GM23338 (cell line): ENCODE measurements at regions not wholly inside any gene's neighbourhood (a gene's known extent, or its start where the extent isn't known, plus 50 kb on each side); places are given as distances from the start of the nearest gene placed in this dataset.

Source experiments
- ATAC-seq: fragments of 200-7000 bp; cut with Tn5 transposase; 3 replicates; pipeline ENCODE4 v1.9.1; 2020
- DNase-seq: peaks from one replicate; pipeline ENCODE4 v3.0.0-alpha.2; 2015; ENCODE audit warnings: low spot score
- H2AFZ ChIP-seq: fragments of 200-600 bp; sonication (generic); 2 replicates; pipeline ENCODE4 v1.8.0; 2016; ENCODE audit warnings: antibody characterized with exemption, mild to moderate bottlenecking, moderate library complexity
- H3F3A ChIP-seq: fragments of 200-600 bp; sonication (generic); replicated peaks from 2 replicates; pipeline ENCODE4 v1.8.0; 2017; ENCODE audit warnings: antibody characterized with exemption, mixed run types, low read depth
- H3K27ac ChIP-seq: fragments of 200-600 bp; sonication (generic); 2 replicates; pipeline ENCODE4 v1.6.1; 2016; ENCODE audit warnings: low read depth
- H3K27me3 ChIP-seq: fragments of 200-600 bp; sonication (generic); 2 replicates; pipeline ENCODE4 v1.8.0; 2016; ENCODE audit warnings: mild to moderate bottlenecking, mixed run types, moderate library complexity; ENCODE audit not compliant: insufficient read depth
- H3K36me3 ChIP-seq: fragments of 200-600 bp; sonication (generic); 2 replicates; pipeline ENCODE4 v1.8.0; 2016; ENCODE audit warnings: mild to moderate bottlenecking; ENCODE audit not compliant: insufficient read depth
- H3K4me1 ChIP-seq: fragments of 200-600 bp; sonication (generic); 2 replicates; pipeline ENCODE4 v1.8.0; 2016; ENCODE audit warnings: mild to moderate bottlenecking, moderate library complexity; ENCODE audit not compliant: insufficient read depth
- H3K4me2 ChIP-seq: fragments of 200-600 bp; sonication (generic); 2 replicates; pipeline ENCODE4 v1.7.1; 2017; ENCODE audit warnings: mixed run types
- H3K4me3 ChIP-seq: fragments of 200-600 bp; sonication (generic); 2 replicates; pipeline ENCODE4 v1.6.1; 2016; ENCODE audit warnings: mixed run types
- H3K79me2 ChIP-seq: fragments of 200-600 bp; sonication (generic); replicated peaks from 2 replicates; pipeline ENCODE4 v1.8.0; 2017; ENCODE audit warnings: mild to moderate bottlenecking; ENCODE audit not compliant: insufficient read depth
- H3K9me2 ChIP-seq: fragments of 200-600 bp; sonication (generic); 2 replicates; pipeline ENCODE4 v1.8.0; 2017; ENCODE audit not compliant: insufficient read depth
- H4K20me1 ChIP-seq: fragments of 200-600 bp; sonication (generic); replicated peaks from 2 replicates; pipeline ENCODE4 v1.8.0; 2017; ENCODE audit warnings: mild to moderate bottlenecking; ENCODE audit not compliant: insufficient read depth
- H3K27ac Mint-ChIP-seq: 2 replicates; pipeline ENCODE4 v1.8.0; 2020; ENCODE audit warnings: inconsistent platforms, mild to moderate bottlenecking, moderate library complexity, mixed read lengths
- H3K27me3 Mint-ChIP-seq: 3 replicates; pipeline ENCODE4 v1.8.0; 2022; ENCODE audit warnings: low read depth, mild to moderate bottlenecking, moderate library complexity, mixed read lengths, inconsistent platforms; ENCODE audit not compliant: insufficient read depth, poor library complexity
- H3K36me3 Mint-ChIP-seq: 3 replicates; pipeline ENCODE4 v1.8.0; 2021; ENCODE audit warnings: low read depth, mild to moderate bottlenecking, inconsistent platforms, moderate library complexity, mixed read lengths
- H3K4me1 Mint-ChIP-seq: 3 replicates; pipeline ENCODE4 v1.8.0; 2020; ENCODE audit warnings: mild to moderate bottlenecking, inconsistent platforms, mixed read lengths
- H3K4me3 Mint-ChIP-seq: 3 replicates; pipeline ENCODE4 v1.8.0; 2021; ENCODE audit warnings: moderate library complexity, mild to moderate bottlenecking, inconsistent platforms, mixed read lengths
- H3K9me3 Mint-ChIP-seq: 3 replicates; pipeline ENCODE4 v1.8.0; 2020; ENCODE audit warnings: moderate library complexity, mild to moderate bottlenecking, inconsistent platforms, mixed read lengths
- EZH2 ChIP-seq: fragments of 200-600 bp; sonication (generic); IDR thresholded peaks from one replicate; pipeline ENCODE4 v1.8.0; 2017; ENCODE audit warnings: antibody characterized with exemption, mild to moderate bottlenecking, low read depth; ENCODE audit not compliant: unreplicated experiment
- REST ChIP-seq: IDR thresholded peaks from one replicate; pipeline ENCODE4 v1.6.1; 2018; ENCODE audit warnings: antibody characterized with exemption; ENCODE audit not compliant: unreplicated experiment
- ZNF462 ChIP-seq: fragments of 250-450 bp; sonication (Bioruptor Pico); IDR thresholded peaks from 2 replicates; pipeline ENCODE4 v1.5.0; 2020; ENCODE audit warnings: mild to moderate bottlenecking, moderate library complexity

- no peaks in the 10 kb centered on the region for H4K20me1 ChIP-seq
- H3K4me2 ChIP-seq, result no peak overlapping the region
- H3K79me2 ChIP-seq, result no peaks in the 10 kb centered on the region
- H3K4me3 ChIP-seq, result no peak overlapping the region
- H3K9me2 ChIP-seq, result peaks cover under 1% of the 10 kb centered on the region; the same call in 1 of the 2 replicates
- H3K27ac Mint-ChIP-seq, result no peak overlapping the region
- ATAC-seq (no peak), DNase-seq (no peak)
- H3K36me3 ChIP-seq, result no peaks in the 10 kb centered on the region
- peaks cover 3% of the 10 kb centered on the region for H3K4me1 Mint-ChIP-seq
- H3K27ac ChIP-seq, result no peak overlapping the region
- H3K4me1 ChIP-seq, result no peaks in the 10 kb centered on the region
- H3K27me3 ChIP-seq, result no peaks in the 10 kb centered on the region
- TF ChIP-seq ZNF462 (CRISPR knock-in tag), result no peak
- no peak for TF ChIP-seq EZH2
- TF ChIP-seq REST, result no peak
- H3K27me3 Mint-ChIP-seq, result no peaks in the 10 kb centered on the region
- H3K36me3 Mint-ChIP-seq, result no peaks in the 10 kb centered on the region
- H3K4me3 Mint-ChIP-seq, result no peak overlapping the region
- no peaks in the 10 kb centered on the region for H3F3A ChIP-seq
- no peaks in the 10 kb centered on the region for H3K9me3 Mint-ChIP-seq
- H2AFZ ChIP-seq, result peak overlapping the region; percentile 52; the same call in 1 of the 2 replicates
Measured at GRCh38 chr13:33403807-33404362, 118.3 kb upstream of the STARD13 start.
